GM21576 (cell line): ENCODE measurements at regions not wholly inside any gene's neighbourhood (a gene's known extent, or its start where the extent isn't known, plus 50 kb on each side); places are given as distances from the start of the nearest gene placed in this dataset.
"Not testable (repeated sequence)": the region's sequence is repeated elsewhere in the genome, so short reads cannot be mapped to it uniquely, and the experiment has no call there.

Experiments
- ATAC-seq: cut with Tn5 transposase; IDR thresholded peaks from one replicate; pipeline ENCODE4 v1.9.1; 2021; ENCODE audit warnings: mild to moderate bottlenecking, moderate library complexity; ENCODE audit not compliant: unreplicated experiment

DNA sequence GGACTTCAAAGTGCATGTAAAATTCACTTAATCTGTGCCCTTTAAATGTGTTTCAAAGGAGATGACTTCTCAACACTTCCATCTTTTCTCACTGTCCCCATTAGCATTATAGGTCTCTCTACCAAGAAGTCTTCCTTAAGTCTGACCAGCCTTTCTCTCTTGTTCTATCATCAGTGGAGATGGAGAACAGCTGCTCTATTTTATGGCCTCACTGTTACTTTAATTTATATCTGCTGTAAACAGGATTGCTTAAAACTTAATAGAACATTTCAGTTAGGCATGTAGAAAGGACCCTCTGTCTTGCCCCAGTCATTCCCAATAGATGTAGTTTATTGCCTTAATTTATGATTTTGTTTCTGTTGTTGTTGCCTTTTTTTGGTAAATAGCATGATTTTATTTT lies 86.0 kb upstream of the CDC42EP3 start:
- not testable (repeated sequence) for ATAC-seq

DNA sequence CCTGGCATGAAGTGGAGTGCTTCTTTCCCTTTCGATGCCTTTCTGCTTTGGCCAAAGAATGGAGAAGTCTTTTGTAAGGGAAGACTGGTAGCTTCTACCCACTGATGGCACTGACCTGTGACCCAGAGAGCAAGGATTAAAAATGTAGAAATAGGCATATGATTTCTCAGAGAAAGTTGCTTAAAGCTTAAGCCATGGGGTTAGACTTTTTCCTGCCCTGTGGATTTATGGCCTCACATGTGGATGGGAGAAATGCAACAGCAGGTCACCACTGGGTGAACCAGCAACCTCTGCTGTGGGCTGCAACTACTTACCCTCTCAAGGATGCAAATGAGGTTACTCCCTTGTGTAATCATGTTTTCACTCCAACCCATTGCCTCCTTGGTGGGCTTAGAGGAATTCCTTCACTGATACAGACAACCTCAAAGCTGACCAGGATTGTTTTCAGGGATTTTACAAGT lies 86.7 kb upstream of the CDC42EP3 start:
- ATAC-seq = not testable (repeated sequence)

DNA sequence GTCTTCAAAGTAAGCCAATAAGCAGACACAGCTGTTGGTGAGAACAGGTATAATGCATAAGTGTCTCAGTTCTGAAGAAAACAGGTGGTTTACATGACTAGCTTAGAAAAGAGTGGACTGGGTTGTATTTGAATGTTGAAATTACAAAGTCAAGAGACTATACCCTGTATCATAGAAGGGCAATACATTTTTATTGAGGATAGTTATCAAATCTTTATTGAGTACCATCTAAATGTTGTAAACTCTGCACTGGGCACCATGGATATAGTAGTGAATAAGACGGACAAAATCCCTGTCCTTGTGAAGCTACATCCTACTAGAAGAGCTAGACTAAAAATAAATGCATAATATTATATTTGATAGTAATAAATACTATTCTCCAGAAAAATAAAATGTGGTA lies 88.5 kb upstream of the CDC42EP3 start:
- not testable (repeated sequence) for ATAC-seq

DNA sequence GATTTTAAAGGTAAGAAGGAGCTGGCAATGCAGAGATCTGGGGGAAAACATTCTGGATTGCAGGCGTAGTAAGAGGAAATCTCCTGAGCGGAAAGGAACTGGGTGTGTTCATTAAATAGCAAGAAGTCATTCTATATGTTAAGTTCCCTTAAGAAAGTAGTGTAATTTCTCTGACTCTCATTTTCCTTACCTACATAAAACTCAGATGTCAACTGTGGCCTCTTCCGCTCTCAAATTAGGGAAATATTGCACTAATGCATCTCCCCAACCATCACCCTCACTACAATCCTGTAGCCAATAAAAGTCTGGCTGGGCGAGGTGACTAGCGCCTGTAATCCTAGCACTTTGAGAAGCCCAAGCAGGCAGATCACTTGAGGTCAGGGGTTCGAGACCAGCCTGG lies 89.0 kb upstream of the CDC42EP3 start:
- ATAC-seq = no peak

DNA sequence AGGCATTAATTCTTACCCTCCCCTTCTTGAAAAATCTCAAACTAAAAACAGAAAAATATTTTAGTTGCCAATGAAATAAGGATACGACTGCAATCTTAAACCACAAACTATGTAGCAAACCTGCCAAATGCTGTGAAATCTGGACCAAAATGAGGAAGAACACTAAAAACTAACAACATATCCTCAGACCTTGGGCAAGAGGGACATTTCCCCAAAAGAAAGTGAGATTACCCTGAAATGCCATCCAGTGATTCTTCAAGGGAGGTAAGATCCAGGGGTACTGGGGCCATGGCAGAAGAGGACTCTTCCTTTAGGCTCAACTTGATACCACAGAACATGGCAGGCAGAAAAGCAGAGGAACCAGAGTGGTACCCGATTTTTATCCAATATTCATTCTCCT lies 90.8 kb upstream of the CDC42EP3 start:
- not testable (repeated sequence) for ATAC-seq

DNA sequence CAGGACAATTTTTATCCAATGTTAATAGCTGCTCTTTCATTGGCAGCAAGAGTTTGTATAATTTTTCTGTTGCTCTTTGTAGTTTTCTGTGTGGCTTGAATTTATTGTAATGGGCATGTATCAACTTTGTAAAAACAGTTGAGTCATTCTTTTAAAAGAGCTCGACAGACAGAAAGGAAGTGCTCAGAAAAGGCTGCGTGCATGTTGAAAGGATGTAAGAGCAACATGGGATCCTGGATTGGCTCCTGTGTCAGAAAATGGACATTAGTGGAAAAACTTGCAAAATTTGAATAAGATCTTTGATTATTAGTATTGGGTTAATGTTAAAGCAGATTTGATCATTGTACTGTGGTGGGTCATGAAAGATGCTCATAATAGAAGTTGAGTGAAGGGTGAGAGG lies 93.3 kb upstream of the CDC42EP3 start:
- ATAC-seq = no peak

DNA sequence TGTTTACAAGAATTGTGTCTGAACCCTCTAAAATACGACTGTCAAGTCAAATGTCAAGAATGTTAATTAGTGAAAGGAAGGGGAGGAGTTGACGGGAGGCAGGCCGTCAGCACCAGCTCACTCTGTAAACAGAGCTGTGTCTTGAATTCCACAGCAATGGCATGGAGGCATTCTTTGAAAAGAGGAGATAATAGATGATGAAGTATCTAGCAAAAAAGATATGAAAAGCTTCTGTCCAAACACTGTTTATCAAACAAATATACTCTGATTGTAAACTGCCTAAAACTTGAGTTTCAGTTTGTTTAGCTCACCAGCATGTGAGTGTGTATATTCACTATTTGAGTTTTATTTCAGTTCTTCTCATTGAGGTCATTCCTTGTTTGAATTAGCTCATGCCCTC lies 94.7 kb upstream of the CDC42EP3 start:
- ATAC-seq = no peak

DNA sequence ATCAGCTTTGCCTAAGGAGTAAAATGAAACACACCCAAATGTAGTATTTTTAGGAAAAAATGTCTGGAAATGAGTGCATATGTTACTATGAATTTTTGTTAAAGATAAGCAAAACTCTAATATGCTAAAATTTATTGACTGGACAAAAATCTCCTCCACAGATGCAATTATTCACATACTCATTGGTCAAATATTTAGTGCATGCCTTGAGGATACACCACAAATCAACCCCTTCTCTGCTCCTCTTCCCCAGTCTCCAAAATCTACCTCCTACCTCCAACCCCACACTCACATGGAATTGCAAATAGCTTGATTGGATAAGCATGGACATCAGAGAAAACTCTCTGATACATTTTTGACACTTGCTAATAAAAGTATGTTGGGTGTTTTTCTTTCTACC lies 95.6 kb upstream of the CDC42EP3 start:
- no peak for ATAC-seq

DNA sequence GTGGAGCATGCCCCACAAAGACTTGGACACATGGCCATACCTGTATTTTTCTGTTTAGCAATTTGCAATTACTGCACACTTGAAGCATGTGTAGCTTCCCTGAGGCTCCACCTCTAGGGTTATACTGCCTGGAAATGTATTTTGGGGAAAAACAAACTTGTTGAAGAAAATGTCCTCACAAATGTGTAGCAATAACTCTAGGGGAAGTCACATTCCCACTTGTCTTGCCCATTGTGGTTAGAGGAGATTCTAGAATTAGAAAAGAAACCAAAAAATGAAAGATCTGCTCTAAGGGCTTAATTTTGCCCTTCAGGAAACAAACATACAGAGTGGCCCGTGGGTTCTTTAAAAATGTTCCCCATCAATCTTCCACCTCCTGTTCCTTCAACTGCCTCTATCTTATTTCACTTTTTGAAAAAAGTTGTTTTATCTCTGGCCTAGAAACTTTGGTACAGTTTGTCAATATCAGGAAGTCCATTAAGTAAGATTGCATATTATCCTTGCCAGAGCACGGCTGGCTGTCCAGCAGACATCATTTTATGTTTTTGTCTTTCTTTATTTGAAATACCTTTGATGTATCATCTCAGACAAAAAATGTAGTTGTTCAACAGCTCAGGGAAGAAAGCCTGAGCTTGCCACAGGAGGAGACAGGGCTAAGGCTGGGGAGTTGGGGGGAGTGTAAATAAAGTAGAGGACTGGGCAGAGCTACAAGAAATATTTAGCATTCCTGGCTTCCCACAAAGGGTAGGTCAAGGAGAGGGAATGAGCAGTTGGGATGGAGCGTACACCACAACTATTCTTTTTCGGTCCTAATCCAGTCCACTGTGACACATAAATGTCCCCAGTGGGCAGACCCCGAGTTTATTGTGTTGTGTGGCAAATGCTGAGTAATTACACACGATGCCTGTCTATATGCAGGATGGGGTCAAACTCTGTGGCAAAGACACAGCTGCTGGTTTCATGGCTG lies 96.8 kb upstream of the CDC42EP3 start:
- no peak for ATAC-seq

DNA sequence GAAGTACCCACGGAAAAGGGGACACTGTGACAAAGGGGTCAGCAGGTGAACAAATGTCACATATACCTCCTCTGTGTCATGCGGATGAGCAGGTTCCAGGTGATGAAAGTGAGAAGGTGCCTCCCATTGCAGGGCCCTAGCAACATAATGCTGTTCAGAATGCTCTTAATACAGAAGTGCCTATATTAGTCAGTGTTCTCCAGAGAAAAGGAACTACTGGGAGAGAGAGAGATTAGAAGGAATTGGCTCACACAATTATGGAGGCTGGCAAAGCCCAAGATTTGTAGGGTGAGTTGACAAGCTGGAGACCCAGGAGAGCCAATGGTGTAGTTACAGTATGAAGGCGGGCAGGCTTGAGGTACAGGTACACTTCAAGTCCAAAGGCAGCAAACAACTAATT lies 98.1 kb upstream of the CDC42EP3 start:
- no peak for ATAC-seq

DNA sequence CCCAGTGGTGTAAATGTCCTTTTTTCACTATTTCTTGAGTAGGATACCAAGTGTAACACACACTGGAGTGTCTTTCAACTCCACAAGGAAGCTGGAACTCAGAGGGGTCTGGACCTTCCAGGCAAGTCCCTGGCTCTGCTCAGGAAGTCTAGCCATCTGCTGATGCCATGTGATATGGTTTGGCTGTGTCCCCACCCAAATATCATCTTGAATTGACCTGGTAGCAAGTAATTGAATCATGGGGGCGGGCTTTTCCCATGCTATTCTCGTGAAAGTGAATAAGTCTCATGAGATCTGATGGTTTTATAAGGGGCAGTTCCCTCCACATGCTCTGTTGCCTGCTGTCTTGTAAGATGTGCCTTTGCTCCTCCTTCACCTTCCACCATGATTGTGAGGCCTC lies 99.4 kb upstream of the CDC42EP3 start:
- ATAC-seq = no peak

DNA sequence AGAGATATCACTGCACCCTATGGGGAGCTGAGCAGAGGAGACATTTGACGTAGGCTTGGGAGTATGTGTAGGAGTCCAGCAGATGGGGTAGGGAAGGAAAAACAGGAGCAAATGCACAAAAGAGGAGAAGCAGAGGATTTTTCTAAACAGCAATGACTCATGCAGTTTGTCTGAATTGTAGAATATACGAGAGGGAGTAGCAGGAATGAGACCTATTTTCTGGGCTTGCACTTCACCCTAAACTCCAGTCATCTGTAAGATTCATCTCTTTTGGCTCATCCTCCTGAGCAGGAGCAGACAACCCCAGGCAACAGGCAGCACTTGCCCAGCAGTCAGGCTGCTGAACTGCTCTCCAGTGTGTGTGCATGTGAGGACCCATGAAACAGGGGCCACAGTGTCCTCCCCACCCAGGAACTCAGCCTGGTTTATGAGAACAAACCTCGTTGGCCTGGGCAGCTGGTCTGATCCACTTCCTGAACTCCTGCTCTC lies 100.2 kb upstream of the CDC42EP3 start:
- ATAC-seq = no peak

DNA sequence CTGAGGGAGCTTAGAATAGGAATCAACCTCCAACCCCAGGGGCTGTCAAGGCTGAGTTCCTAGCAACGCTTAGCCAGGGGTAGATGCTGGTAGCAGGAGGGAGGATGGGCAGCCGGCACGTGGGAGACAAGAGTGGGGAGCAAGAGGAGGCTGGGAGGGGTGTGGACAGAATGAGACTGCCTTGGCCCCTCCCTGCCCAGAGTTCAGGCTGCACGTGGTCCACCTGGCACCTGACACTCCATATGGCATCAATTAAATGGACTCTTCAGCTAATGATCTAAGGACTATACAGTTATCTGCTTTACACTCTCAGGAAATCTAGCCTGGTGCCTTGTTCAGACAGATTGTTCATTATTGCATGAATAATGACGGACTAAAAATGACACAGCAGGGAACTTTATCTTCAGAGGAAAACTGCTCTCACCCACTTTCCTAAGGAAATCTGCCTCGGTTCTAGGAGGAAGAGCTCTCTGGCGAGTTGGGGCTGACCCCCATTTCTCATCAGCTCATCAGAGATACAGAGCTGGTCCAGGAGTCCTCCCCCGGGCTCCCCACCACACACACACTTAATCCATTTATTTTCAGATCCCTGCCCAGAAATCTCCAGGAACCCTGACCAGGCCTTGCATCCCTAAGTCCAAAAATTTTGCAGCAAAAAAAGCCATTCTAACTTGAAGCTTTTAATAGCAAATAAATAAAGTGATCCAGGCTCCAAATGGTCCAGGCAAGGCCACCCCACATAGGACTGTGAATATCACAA lies 102.1 kb upstream of the CDC42EP3 start:
- no peak for ATAC-seq

DNA sequence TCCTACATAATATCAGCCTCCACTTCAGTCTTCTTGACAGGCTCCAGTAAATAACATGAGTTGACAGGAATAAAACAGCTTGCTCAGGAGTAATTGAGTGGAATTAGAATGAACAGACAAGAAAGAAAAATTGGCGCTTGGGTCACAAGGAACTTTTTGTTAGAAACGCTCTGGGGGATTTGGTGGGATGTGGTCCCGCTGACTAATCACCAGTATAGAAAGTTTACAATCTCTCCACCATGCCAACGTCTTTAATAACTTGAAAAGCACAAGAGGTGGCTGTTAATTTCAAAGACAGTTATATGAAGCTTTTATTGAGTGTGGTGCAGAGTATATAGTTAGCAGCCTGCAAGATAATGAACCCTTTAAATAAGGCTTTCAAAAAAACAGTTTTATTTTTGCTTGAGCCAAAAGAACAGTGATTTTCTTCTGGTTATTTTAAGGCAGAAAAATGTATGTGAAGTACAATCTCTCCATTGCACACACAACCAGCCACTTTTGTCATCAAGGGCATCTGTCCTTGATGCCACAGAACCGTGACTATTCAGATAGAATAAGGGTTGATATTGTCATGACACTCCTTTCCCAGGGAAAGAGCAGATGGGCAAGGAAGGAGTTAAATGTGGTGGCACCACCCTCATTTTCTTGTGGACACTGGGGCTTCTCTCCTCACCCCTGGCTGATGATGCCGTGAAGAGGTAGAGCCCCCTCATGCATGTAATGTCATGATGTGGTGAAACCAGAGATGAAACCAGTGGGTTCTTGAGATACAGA lies 102.9 kb upstream of the CDC42EP3 start:
- ATAC-seq = not testable (repeated sequence)

DNA sequence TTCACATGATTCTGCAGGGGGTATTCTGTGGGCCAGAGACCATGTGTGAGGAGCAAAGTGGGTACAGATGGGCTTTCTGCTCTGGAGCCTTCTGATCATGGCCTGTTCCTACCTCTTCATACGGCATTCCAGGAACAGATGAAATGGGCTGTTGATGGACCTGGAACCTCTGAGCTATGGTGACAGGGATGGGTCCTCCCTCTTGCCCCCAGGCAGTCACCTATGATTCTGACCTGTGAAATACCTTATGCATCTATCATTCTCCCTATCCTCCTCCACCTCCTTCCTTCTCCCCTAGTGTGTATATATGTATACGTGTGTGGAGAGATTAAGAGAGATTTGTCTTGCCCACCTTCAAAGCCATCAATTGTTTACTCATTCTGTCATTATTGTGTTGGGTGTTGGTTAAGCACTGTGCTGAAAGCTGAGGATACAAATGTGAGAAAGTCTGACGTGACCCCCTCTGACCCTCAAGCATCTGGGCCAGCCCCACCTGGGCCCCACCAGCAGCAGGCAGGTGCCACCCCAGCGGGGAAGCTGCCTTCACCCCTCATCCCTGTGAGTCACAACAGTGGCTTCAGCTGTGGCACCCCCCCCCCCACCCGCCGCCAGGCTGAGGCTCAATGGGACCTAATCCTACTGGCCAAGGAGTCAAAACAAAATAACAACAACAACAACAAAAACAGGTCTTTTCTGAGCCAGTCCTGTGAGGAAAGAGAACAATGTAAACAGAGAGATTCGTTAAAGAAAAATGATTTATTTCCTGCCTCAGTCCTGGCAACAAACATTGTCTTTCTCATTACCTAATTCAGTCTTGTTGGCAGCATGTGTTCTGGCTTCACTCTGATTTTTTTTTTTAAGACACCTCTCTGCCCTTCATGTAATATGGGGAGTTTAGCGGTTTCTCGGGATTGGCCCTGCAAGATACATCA lies 103.8 kb upstream of the CDC42EP3 start:
- no peak for ATAC-seq

DNA sequence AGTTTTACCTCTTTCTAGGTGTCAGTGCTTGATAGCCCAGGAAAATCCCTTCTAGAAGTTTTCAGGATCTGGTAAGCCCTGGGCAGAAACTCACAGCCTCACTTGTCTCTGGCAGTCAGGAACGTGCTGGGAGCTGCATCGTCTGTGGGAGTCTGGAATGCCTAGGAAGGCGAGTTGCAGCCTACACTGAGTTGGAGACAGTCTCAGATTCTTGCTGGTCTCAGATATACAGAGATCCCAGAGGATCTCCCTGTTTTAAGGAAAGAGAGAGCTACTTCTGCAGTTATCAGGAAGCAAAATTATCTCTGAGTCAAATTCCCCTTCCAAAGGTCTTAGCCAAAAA lies 104.4 kb upstream of the CDC42EP3 start:
- no peak for ATAC-seq

DNA sequence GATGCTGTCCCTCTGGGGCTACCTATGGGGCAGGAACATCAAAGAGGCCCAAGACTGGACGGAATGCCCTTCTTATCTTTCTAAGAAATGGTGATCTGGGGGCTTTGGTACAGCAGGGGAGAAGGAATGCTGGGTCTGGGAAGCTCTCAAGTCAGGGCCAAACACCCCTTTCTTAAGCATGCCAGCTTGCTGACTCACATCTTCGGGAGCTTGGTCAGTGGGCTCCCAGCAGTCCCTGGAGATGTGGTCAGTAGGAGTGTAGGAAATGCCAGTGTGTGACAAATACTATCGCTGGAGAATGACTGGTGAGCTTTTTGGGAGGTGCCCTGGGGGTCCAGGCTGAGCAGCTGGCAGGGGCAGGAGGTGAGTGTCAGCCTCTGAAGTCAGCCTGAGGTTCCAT lies 105.0 kb upstream of the CDC42EP3 start:
- ATAC-seq = no peak

DNA sequence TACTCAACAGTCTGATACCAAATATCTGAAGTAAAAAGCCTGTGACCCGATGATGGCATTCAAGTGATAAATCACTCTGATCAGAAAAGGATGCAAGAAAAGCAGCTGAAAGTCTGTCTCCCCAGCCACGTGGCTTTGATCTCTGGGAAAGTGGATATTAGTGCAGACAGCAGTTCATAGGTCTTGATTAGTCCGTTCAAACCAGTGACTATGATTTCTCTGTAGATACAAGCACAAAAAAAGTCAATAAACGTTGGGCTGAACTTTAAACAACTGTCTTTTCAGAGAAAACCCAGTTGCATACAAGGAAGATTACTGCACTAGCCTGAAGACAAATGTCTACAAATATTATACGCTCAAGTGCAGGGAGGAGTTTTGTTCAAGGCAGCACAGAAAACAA lies 107.7 kb upstream of the CDC42EP3 start:
- ATAC-seq = no peak

DNA sequence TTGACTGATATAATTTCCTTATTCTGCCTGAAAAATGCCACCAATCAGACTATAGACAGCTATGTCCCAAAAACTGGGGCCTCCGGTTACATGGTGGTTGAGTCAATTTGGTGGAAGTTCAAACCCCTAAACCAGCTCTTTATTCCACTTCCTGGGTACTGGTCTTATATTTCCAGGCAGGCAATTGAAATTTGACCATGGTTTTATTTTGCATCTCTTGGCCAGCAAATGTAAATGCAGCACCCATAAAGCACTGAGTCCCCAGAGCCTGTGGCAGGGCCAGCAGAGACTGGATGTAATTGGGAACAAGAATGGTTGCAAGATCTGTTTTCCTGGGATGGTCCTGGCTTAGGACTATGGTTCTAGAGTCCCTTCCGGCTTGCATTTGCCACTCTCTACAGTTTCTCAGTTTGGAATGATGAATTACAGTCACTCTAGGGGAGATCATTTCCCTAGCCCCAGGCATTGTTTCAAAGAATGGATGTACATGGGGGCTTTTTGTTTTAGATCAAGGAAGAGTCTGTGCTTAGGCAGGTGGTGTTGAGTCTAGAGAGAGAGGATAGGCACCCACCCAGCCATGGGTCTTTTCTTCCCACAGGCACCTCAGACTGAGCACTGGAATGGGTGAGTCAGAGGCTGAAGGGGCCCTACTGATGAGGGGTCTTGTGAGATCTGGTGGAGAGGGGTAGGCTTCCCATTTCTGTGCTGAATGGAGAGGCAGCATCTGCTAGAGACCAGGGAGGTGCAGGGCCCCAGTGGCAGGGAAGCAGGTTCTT lies 108.4 kb upstream of the CDC42EP3 start:
- ATAC-seq = no peak

DNA sequence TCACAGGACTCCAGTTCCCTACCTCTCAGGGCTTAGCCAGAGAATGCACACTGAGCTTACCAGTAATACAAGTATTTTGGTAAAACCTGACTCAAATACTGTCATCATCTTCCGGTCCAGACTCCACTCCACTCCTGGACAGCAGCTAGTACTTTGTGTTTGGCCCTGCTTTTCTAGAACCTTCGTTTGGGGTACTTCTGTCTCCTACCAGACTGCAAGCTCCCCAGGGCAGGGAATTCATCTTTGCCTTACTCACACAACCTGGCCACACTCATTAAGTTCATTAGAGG lies 108.9 kb upstream of the CDC42EP3 start:
- no peak for ATAC-seq
